ENCODE measurements at regions not wholly inside any gene's neighbourhood (a gene's known extent, or its start where the extent isn't known, plus 50 kb on each side); places are given as distances from the start of the nearest gene placed in this dataset.
A peak's percentile ranks its signal among the peaks of the same experiment; 100 is the strongest.

DNA sequence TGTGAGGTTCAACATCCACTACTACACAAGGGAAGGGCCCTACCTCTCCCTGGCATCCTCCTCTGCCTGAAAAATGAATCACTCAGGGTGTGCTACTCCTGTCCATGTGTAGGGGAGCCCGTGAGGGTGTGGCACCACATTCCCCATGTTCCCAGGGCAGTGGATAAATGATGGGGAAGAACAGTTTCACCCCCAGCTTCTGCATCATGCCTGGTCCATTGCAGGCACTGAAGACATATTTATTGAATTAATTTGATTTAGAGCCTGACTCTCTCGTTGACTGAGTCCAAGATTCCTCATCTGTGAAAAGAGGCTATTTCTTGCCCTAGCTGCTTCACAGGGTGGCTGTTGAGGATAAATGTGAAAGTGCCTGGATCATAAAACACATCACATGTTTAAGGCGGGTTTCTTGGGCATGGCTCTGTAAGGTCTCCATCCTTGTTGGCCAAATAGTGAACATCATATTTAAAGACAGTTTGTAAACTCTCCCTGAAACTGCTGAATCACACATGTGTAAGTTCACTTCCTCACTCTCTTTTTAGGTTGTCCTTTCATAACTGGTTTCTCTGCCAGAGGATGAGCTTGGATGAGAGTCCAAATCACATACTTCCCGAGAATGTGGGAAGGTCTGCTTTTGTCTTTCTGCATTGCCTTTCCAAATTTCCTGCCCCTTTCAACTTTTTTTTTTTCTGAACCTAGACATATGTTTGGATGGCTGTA lies 79.7 kb upstream of the FYN start:
- Histone ChIP-seq H3K4me3 (no peak overlapping the region), H3K27ac (no peak overlapping the region), H3K4me1 (no peaks in the 10 kb centered on the region), H3K27me3 (peaks cover 0 to 5% (median 0%) of the 10 kb centered on the region in 3 donors), H3K9me3 (no peaks in the 10 kb centered on the region), H3K36me3 (no peaks in the 10 kb centered on the region)
- no peak for TF ChIP-seq POLR2A (IDR thresholded peaks at IDR 0.05)
- no peak for TF ChIP-seq EP300 (IDR thresholded peaks at IDR 0.05)
- no peak for TF ChIP-seq POLR2AphosphoS5 (IDR thresholded peaks at IDR 0.05)
- TF ChIP-seq, protein P1, sequence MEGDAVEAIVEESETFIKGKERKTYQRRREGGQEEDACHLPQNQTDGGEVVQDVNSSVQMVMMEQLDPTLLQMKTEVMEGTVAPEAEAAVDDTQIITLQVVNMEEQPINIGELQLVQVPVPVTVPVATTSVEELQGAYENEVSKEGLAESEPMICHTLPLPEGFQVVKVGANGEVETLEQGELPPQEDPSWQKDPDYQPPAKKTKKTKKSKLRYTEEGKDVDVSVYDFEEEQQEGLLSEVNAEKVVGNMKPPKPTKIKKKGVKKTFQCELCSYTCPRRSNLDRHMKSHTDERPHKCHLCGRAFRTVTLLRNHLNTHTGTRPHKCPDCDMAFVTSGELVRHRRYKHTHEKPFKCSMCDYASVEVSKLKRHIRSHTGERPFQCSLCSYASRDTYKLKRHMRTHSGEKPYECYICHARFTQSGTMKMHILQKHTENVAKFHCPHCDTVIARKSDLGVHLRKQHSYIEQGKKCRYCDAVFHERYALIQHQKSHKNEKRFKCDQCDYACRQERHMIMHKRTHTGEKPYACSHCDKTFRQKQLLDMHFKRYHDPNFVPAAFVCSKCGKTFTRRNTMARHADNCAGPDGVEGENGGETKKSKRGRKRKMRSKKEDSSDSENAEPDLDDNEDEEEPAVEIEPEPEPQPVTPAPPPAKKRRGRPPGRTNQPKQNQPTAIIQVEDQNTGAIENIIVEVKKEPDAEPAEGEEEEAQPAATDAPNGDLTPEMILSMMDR (IDR thresholded peaks at IDR 0.05): no peak
- WGBS, 5 donors: 75 to 88% (median 79%) methylated on average over 4 of the region's 4 CpGs
- intact Hi-C loops (cut with DNase I; ENCODE audit: low total_unique reads): no loop called here
- peak in 1 of 2 donors; percentile 41 for DNase-seq

DNA sequence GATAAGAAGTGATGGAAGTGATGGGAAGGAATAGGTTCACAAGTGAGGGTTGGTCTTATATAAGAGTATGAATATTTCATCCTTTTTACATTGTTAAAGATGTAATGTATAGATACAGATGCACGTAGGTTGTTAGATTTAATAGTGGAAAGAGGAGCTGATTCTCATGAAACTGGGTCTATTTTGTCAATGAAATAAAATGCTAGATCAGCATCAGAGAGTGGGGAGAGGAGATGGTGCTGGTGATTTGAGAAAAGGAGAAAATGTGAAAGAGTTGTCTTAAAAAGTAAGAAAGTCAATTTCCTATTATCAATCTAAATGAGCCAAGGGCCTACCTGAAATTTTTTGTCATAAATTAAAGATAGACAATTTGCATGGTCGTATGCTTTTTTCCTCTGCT lies 82.8 kb upstream of the FYN start:
- H3K9me3 ChIP-seq: no peaks in the 10 kb centered on the region
- intact Hi-C loops (cut with DNase I; ENCODE audit: low total_unique reads): no loop called here

DNA sequence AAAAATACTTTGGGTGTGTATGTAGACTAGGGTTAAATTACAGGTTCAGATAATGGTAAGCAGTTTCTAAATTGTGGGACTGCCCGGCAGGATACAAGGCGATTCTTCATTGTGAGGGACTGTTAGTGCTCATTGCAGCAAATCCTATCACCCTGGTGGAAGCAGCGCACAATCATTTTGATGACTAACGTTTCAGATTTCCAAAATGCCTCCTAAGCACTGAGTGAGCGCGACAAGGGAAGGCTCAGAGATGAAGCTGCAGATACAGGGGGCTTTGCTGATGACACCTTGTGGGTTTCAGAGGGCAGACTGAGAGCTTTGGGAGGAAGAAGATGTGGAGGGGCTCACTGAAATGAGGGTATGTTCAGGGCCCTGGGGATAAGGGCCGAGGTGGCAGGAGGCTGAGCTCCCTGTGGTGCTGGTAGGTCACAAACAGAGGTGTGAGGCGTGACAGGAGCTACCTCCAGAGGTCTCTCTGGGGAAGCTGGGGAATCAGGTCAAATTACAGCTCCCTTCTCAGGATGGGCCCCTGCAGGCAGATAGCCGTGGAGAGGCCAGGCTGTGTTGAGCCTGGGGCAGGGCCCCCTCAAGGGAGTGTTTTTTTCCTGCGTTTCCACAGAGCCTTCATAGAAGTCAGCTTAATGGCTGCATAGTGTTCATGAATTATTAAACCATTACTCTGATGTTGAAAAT lies 84.5 kb upstream of the FYN start:
- no peak for DNase-seq
- Histone ChIP-seq H3K27ac (no peak overlapping the region), H3K4me3 (no peak overlapping the region), H3K9me3 (no peaks in the 10 kb centered on the region), H3K36me3 (no peaks in the 10 kb centered on the region), H3K4me1 (no peaks in the 10 kb centered on the region), H3K27me3 (peaks cover 0 to 5% (median 0%) of the 10 kb centered on the region in 3 donors)
- WGBS, 5 donors: 64 to 79% (median 68%) methylated on average over 10 of the region's 10 CpGs
- intact Hi-C loops (cut with DNase I; ENCODE audit: low total_unique reads): no loop called here
- TF ChIP-seq POLR2AphosphoS5 (IDR thresholded peaks at IDR 0.05) (no peak), POLR2A (IDR thresholded peaks at IDR 0.05) (no peak), EP300 (IDR thresholded peaks at IDR 0.05) (no peak)
- TF ChIP-seq, protein P1 (IDR thresholded peaks at IDR 0.05): no peak

More for the DNA sequence above, 82.8 kb upstream of the FYN start:
- WGBS, 5 donors: 80 to 93% (median 87%) methylated on average over 2 of the region's 2 CpGs
- no peaks in the 10 kb centered on the region for H3K4me1 ChIP-seq
- H3K4me3 ChIP-seq: no peak overlapping the region
- no peaks in the 10 kb centered on the region for H3K36me3 ChIP-seq
- no peak for TF ChIP-seq EP300 (IDR thresholded peaks at IDR 0.05)
- TF ChIP-seq, protein P1 (IDR thresholded peaks at IDR 0.05): no peak
- TF ChIP-seq POLR2A (IDR thresholded peaks at IDR 0.05): no peak
- TF ChIP-seq POLR2AphosphoS5 (IDR thresholded peaks at IDR 0.05): no peak
- H3K27me3 ChIP-seq: peaks cover 0 to 5% (median 0%) of the 10 kb centered on the region in 3 donors
- no peak for DNase-seq
- H3K27ac ChIP-seq: no peak overlapping the region

DNA sequence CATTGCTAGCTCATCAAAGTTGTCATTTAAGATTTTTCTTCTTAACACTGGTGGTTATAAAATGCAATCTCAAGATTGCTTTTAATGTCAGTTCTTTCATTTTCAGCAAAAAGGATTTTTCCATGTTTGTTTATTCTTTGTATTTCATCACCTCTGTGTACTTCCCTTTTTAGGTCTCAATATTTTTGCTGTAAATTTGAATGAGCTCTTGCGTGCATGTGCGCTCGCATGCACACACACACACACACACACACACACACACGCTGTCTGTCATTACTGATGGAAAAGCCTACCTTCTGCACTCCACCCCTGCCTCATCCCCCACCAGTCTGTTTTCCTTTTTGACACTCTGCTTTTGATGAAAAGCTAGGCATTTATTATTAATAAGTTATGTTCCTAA lies 85.3 kb upstream of the FYN start:
- no peak for DNase-seq
- WGBS, 5 donors: 81 to 95% (median 84%) methylated on average over 4 of the region's 4 CpGs
- H3K9me3 ChIP-seq: no peaks in the 10 kb centered on the region
- peaks cover 0 to 5% (median 0%) of the 10 kb centered on the region in 3 donors for H3K27me3 ChIP-seq
- intact Hi-C loops (cut with DNase I; ENCODE audit: low total_unique reads): no loop called here
- no peaks in the 10 kb centered on the region for H3K4me1 ChIP-seq
- H3K4me3 ChIP-seq: no peak overlapping the region
- TF ChIP-seq POLR2AphosphoS5 (IDR thresholded peaks at IDR 0.05): no peak
- no peak for TF ChIP-seq POLR2A (IDR thresholded peaks at IDR 0.05)
- no peak for TF ChIP-seq EP300 (IDR thresholded peaks at IDR 0.05)
- TF ChIP-seq, protein P1 (IDR thresholded peaks at IDR 0.05): no peak
- no peaks in the 10 kb centered on the region for H3K36me3 ChIP-seq
- H3K27ac ChIP-seq: no peak overlapping the region

All from stomach (tissue), 8 donors.